Stimulated activated CD4-positive, alpha-beta T cell treated with anti-CD3 and anti-CD28 coated beads, Interleukin-15, amount 100 ng/mL, for 24 hours (primary cell): ENCODE measurements at regions not wholly inside any gene's neighbourhood (a gene's known extent, or its start where the extent isn't known, plus 50 kb on each side); places are given as distances from the start of the nearest gene placed in this dataset.
"Not testable (repeated sequence)": the region's sequence is repeated elsewhere in the genome, so short reads cannot be mapped to it uniquely, and the experiment has no call there.

Experiments
- DNase-seq: peaks from one replicate; pipeline ENCODE4 v3.0.0-alpha.2; 2020

- not testable (repeated sequence) for DNase-seq
Measured at GRCh38 chr15:77876107-77876820, 201.2 kb downstream of the TBC1D2B start.

GRCh38 chr15:77875066-77875721 lies 202.3 kb downstream of the TBC1D2B start:
- peak; percentile 62 for DNase-seq

GRCh38 chr15:77874063-77874462 lies 203.4 kb downstream of the TBC1D2B start:
- DNase-seq = no peak

GRCh38 chr15:77872521-77873425 lies 204.7 kb downstream of the TBC1D2B start:
- DNase-seq = not testable (repeated sequence)

GRCh38 chr15:77871852-77872371 lies 205.6 kb downstream of the TBC1D2B start:
- DNase-seq = no peak

- DNase-seq = peak; percentile 65
Measured at GRCh38 chr15:77870195-77871065, 207.1 kb downstream of the TBC1D2B start.

- no peak for DNase-seq
Measured at GRCh38 chr15:77869021-77869895, 208.3 kb downstream of the TBC1D2B start.

- not testable (repeated sequence) for DNase-seq
Measured at GRCh38 chr15:77868048-77868629, 209.4 kb downstream of the TBC1D2B start.

- no peak for DNase-seq
Measured at GRCh38 chr15:77867266-77868047, 210.1 kb downstream of the TBC1D2B start.

- DNase-seq = no peak
Measured at GRCh38 chr15:77866596-77867125, 210.8 kb downstream of the TBC1D2B start.

- no peak for DNase-seq
Measured at GRCh38 chr15:77866186-77866585, 211.3 kb downstream of the TBC1D2B start.

GRCh38 chr15:77865701-77866100 lies 211.8 kb downstream of the TBC1D2B start:
- no peak for DNase-seq

- no peak for DNase-seq
Measured at GRCh38 chr15:77865106-77865610, 212.4 kb downstream of the TBC1D2B start.

GRCh38 chr15:77864211-77865105 lies 213.1 kb downstream of the TBC1D2B start:
- no peak for DNase-seq

- no peak for DNase-seq
Measured at GRCh38 chr15:77863491-77864105, 213.9 kb downstream of the TBC1D2B start.

- DNase-seq = no peak
Measured at GRCh38 chr15:77862651-77863104, 214.8 kb downstream of the TBC1D2B start.

GRCh38 chr15:77861997-77862635 lies 215.4 kb downstream of the TBC1D2B start:
- not testable (repeated sequence) for DNase-seq
